NCI-H2227 (cell line): ENCODE measurements at regions not wholly inside any gene's neighbourhood (a gene's known extent, or its start where the extent isn't known, plus 50 kb on each side); places are given as distances from the start of the nearest gene placed in this dataset.

Source experiments
- DNase-seq: peaks from one replicate; lab custom pipeline; 2025; ENCODE audit not compliant: unreplicated experiment; lab: John Stamatoyannopoulos, UW

DNA sequence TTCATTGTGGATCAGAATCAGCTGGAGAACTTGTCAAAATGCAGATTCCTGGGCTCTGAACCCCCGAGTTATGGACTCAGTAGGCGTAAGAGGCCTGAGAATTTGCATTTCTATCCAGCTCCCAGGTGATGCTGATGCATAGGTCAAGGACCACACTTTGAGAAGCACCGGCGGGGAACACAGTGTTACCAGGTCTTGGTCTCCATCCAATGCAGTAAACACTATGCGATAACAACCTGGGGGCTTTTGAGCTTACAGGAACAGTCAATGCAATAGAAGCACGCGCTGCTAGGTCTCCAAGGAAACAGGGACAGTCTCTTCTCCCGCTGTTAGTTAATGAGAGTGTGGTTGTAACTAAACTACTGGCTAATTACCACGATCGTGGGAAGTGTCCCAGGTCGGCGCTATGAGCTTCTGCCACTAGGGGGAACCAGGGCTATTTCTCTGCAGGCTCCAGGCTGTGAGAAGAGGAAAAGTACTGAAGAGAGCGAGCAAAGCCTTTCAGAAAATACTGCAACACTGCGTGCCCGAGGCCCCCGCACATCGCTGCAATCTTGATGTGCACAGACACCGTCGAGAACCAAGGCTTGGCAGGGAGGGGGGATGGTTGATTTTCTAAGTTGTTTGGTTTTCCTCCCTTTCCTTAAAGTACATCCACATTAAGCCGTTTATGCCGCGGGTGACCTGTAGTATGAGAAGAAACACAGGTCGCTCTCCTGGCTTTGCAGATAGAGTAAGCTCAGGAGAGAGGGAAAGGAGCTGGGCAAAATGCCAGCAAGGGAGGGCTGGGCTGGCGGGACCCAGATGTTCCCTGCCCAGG, 52.0 kb upstream of the KCNA1 start:
- peak; percentile 79 for DNase-seq

- DNase-seq = peak; percentile 25
Measured at GRCh38 chr12:4858386-4858785, 51.3 kb upstream of the KCNA1 start.

DNA sequence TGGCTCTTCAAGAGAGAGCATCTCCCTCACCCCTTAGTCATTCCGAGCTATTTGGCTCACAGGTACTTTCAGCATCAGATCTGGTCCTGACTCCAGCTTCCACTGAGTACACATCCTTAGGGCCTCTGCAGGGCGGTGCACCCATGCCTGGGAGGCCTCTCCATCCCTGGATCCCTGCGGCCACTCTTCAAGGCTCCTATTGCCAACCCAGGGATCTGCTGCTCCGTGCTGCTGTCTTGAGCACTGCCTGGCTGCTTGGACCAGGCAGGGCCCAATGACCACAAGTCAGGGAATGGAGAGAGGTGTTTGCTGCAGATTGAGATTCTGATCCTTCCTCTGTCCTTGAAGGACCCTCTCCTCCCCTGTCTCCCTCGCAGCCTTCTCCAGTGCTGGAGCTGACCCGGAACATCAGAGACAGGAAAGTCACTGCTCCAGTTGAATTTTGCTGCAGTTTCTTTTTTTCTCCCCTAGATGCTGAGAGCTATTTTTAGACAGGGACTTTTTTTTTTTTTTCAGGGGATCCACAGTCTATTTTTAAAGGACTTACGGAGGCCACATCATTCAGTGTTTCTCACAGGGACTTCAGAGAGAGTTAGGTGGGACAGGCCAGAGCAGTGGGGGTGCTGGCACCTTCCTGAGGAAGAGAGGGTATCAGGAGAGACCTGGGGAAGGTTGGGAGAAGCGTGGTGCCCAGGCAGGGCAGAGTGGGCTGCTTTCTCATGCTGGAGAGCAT, 50.1 kb upstream of the KCNA1 start:
- DNase-seq = peak; percentile 2
